SU-DHL-6 (cell line): ENCODE measurements at regions not wholly inside any gene's neighbourhood (a gene's known extent, or its start where the extent isn't known, plus 50 kb on each side); places are given as distances from the start of the nearest gene placed in this dataset.

Experiments used
- EZH2phosphoT487 ChIP-seq: fragments of 200-600 bp; sonication (generic), shearing (Covaris generic); conservative IDR thresholded peaks from 2 replicates; pipeline ENCODE4 v1.6.1; 2018; ENCODE audit warnings: mild to moderate bottlenecking, antibody characterized with exemption, low read length, moderate library complexity, mixed read lengths
- TF ChIP-seq, protein P1 (sequence below): fragments of 200-600 bp; sonication (generic); IDR thresholded peaks from one replicate; pipeline ENCODE4 v1.5.1; 2017; ENCODE audit warnings: antibody characterized with exemption, mild to moderate bottlenecking, low read length, moderate library complexity; ENCODE audit not compliant: insufficient read depth, poor library complexity, severe bottlenecking

DNA sequence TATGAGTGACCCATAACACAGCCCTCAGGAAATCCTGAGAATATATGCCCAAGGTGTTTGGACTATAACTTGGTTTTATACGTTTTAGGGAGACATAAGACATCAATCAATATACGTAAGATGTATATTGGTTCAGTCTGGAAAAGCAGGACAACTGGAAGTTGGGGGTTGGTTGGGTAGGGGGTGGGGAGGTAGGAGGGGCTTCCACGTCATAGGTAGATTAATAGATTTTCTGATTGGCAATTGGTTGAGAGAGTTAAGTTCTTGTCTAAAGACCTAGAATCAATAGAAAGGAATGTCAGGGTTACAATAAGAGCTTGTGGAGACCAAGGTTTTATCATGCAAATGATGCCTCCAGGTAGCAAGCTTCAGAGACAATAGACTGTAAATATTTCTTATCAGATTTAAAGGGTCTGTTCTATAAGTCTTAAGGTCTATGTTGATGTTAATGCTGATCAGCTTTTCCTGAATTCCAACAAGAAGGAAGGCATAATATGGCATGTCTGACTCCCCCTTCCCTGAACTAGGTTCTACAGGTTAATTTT is 2267.7 kb upstream of the ACO1 start:
- TF ChIP-seq, protein P1, sequence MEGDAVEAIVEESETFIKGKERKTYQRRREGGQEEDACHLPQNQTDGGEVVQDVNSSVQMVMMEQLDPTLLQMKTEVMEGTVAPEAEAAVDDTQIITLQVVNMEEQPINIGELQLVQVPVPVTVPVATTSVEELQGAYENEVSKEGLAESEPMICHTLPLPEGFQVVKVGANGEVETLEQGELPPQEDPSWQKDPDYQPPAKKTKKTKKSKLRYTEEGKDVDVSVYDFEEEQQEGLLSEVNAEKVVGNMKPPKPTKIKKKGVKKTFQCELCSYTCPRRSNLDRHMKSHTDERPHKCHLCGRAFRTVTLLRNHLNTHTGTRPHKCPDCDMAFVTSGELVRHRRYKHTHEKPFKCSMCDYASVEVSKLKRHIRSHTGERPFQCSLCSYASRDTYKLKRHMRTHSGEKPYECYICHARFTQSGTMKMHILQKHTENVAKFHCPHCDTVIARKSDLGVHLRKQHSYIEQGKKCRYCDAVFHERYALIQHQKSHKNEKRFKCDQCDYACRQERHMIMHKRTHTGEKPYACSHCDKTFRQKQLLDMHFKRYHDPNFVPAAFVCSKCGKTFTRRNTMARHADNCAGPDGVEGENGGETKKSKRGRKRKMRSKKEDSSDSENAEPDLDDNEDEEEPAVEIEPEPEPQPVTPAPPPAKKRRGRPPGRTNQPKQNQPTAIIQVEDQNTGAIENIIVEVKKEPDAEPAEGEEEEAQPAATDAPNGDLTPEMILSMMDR: no peak
- no peak for TF ChIP-seq EZH2phosphoT487
